HG03354 (cell line): ENCODE measurements at regions not wholly inside any gene's neighbourhood (a gene's known extent, or its start where the extent isn't known, plus 50 kb on each side); places are given as distances from the start of the nearest gene placed in this dataset.

Experiments used
- ATAC-seq: cut with Tn5 transposase; IDR thresholded peaks from one replicate; pipeline ENCODE4 v1.9.1; 2021; ENCODE audit warnings: mild to moderate bottlenecking; ENCODE audit not compliant: unreplicated experiment, poor library complexity, severe bottlenecking

GRCh38 chrX:131762802-131763234 is 218.9 kb downstream of the OR13H1 start:
- peak; percentile 59 for ATAC-seq

- peak; percentile 77 for ATAC-seq
Observed at GRCh38 chrX:131763674-131764073, 219.8 kb downstream of the OR13H1 start.

- no peak for ATAC-seq
Observed at GRCh38 chrX:131764216-131764615, 220.3 kb downstream of the OR13H1 start.

- peak; percentile 78 for ATAC-seq
Observed at GRCh38 chrX:131778269-131779218, 234.7 kb downstream of the OR13H1 start.

GRCh38 chrX:131779306-131779705 is 235.4 kb downstream of the OR13H1 start:
- ATAC-seq = no peak

- ATAC-seq = no peak
Observed at GRCh38 chrX:131779741-131780140, 235.9 kb downstream of the OR13H1 start.

GRCh38 chrX:131782646-131783045 is 238.8 kb downstream of the OR13H1 start:
- ATAC-seq = no peak

- ATAC-seq = peak; percentile 69
Observed at GRCh38 chrX:131783555-131784308, 239.4 kb upstream of the STK26 start.

- peak; percentile 39 for ATAC-seq
Observed at GRCh38 chrX:131789664-131790063, 233.4 kb upstream of the STK26 start.

- no peak for ATAC-seq
Observed at GRCh38 chrX:131791608-131792355, 231.3 kb upstream of the STK26 start.

- ATAC-seq = peak; percentile 77
Observed at GRCh38 chrX:131792356-131792749, 230.7 kb upstream of the STK26 start.

- ATAC-seq = peak; percentile 64
Observed at GRCh38 chrX:131792789-131793462, 230.2 kb upstream of the STK26 start.

GRCh38 chrX:131795442-131796229 is 227.5 kb upstream of the STK26 start:
- ATAC-seq = no peak

- ATAC-seq = no peak
Observed at GRCh38 chrX:131801066-131801465, 222.0 kb upstream of the STK26 start.

- no peak for ATAC-seq
Observed at GRCh38 chrX:131801911-131802310, 221.2 kb upstream of the STK26 start.

GRCh38 chrX:131802836-131803626 is 220.1 kb upstream of the STK26 start:
- ATAC-seq = peak; percentile 83

GRCh38 chrX:131812847-131813825 is 210.0 kb upstream of the STK26 start:
- ATAC-seq = peak; percentile 88
